ENCODE measurements at regions not wholly inside any gene's neighbourhood (a gene's known extent, or its start where the extent isn't known, plus 50 kb on each side); places are given as distances from the start of the nearest gene placed in this dataset.
"Not testable (repeated sequence)": the region's sequence is repeated elsewhere in the genome, so short reads cannot be mapped to it uniquely, and the experiment has no call there.

- Mint-ChIP-seq H3K4me3 (no peak overlapping the region), H3K4me1 (no peaks in the 10 kb centered on the region), H3K36me3 (no peaks in the 10 kb centered on the region), H3K27ac (no peak overlapping the region), H3K9me3 (no peaks in the 10 kb centered on the region), H3K27me3 (ENCODE audit: low read depth in 3 of 3) (peaks cover 0 to 12% (median 5%) of the 10 kb centered on the region in 3 donors)
- DNase-seq, result no peak
These were observed 81.4 kb downstream of the ACAA2 start for GRCh38 chr18:49731860-49732311.

GRCh38 chr18:49731421-49731841 lies 81.9 kb downstream of the ACAA2 start:
- Mint-ChIP-seq H3K36me3 (no peaks in the 10 kb centered on the region), H3K9me3 (no peaks in the 10 kb centered on the region), H3K27me3 (ENCODE audit: low read depth in 3 of 3) (peaks cover 0 to 12% (median 5%) of the 10 kb centered on the region in 3 donors), H3K27ac (no peak overlapping the region), H3K4me1 (no peaks in the 10 kb centered on the region), H3K4me3 (no peak overlapping the region)
- DNase-seq, result no peak

- Mint-ChIP-seq H3K9me3 (no peaks in the 10 kb centered on the region), H3K36me3 (no peaks in the 10 kb centered on the region), H3K27ac (no peak overlapping the region), H3K27me3 (ENCODE audit: low read depth in 3 of 3) (peaks cover 0 to 7% (median 5%) of the 10 kb centered on the region in 3 donors), H3K4me3 (no peak overlapping the region), H3K4me1 (no peaks in the 10 kb centered on the region)
- DNase-seq, result no peak
These were observed 82.4 kb downstream of the ACAA2 start for GRCh38 chr18:49730951-49731391.

DNA sequence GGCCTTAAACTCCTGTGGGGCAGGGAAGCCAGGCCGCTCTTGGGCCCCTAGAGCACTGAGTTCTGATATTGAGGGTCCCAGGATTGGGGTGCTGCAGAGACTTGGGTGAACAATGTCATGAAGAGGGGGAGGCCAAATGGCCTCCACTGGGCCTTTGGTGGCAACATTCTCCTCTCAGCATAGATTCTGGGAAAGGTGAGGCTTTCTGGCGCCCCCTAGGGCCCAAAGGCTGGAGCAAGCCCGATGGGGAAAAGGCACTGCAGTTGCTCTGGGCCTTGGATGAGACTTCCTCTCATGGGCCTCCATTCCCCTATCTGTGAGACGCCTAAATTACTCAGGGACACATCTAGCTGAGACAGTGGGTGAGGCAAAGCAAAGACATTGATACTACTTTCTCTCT lies 84.8 kb downstream of the ACAA2 start:
- Mint-ChIP-seq H3K27me3 (ENCODE audit: low read depth in 3 of 3) (peaks cover under 1 to 5% (median 5%) of the 10 kb centered on the region in 3 donors), H3K36me3 (no peaks in the 10 kb centered on the region), H3K9me3 (no peaks in the 10 kb centered on the region), H3K4me3 (no peak overlapping the region), H3K4me1 (peaks cover 0 to 6% of the 10 kb centered on the region in 2 donors), H3K27ac (no peak overlapping the region)
- no peak for DNase-seq

DNA sequence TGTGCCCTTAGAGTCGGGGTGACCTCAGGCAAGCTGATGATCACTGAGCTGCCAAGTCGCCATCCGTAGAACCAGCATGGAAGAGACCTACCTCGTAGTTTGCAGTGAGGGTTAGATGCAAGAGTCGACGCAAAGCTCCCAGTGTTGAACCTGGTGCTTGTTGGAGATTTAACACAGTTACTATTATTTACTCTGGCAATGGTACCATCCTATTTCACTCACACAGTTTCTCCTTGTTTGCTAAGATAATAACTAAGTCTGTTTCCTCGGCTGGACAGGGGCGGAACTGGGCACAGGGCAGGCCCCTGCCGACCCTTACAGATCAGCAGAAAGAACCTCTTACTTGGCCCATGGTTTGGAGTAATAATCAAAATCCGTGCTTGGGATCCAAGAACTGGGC lies 85.5 kb downstream of the ACAA2 start:
- DNase-seq, result no peak
- H3K27ac Mint-ChIP-seq, result no peak overlapping the region
- H3K4me3 Mint-ChIP-seq, result no peak overlapping the region
- H3K4me1 Mint-ChIP-seq, result peaks cover 0 to 10% of the 10 kb centered on the region in 2 donors
- no peaks in the 10 kb centered on the region for H3K36me3 Mint-ChIP-seq
- H3K9me3 Mint-ChIP-seq, result no peaks in the 10 kb centered on the region
- H3K27me3 Mint-ChIP-seq (ENCODE audit: low read depth in 3 of 3), result peaks cover 2 to 6% (median 2%) of the 10 kb centered on the region in 3 donors

- Mint-ChIP-seq H3K36me3 (no peaks in the 10 kb centered on the region), H3K4me3 (no peak overlapping the region), H3K4me1 (peaks cover 0 to 10% of the 10 kb centered on the region in 2 donors), H3K27ac (no peak overlapping the region), H3K9me3 (no peaks in the 10 kb centered on the region), H3K27me3 (ENCODE audit: low read depth in 3 of 3) (peaks cover 0 to 8% (median 2%) of the 10 kb centered on the region in 3 donors)
- DNase-seq, result no peak
These were observed 86.7 kb downstream of the ACAA2 start for GRCh38 chr18:49726675-49726963.

- Mint-ChIP-seq H3K4me1 (peaks cover 0 to 10% of the 10 kb centered on the region in 2 donors), H3K4me3 (no peak overlapping the region), H3K9me3 (no peaks in the 10 kb centered on the region), H3K27me3 (ENCODE audit: low read depth in 3 of 3) (peaks cover 0 to 11% (median 2%) of the 10 kb centered on the region in 3 donors), H3K27ac (no peak overlapping the region), H3K36me3 (no peaks in the 10 kb centered on the region)
- no peak for DNase-seq
These were observed 87.3 kb downstream of the ACAA2 start for GRCh38 chr18:49725809-49726674.

- DNase-seq, result no peak
These were observed 89.6 kb downstream of the ACAA2 start for GRCh38 chr18:49723648-49724180.

GRCh38 chr18:49722477-49722876 lies 90.9 kb downstream of the ACAA2 start:
- Mint-ChIP-seq H3K27ac (no peak overlapping the region), H3K4me1 (peaks cover 0 to 10% of the 10 kb centered on the region in 2 donors), H3K36me3 (no peaks in the 10 kb centered on the region), H3K9me3 (peaks cover 0 to under 1% (median 0%) of the 10 kb centered on the region in 6 donors), H3K4me3 (no peak overlapping the region), H3K27me3 (ENCODE audit: low read depth in 3 of 3) (peaks cover 0 to 19% (median 2%) of the 10 kb centered on the region in 3 donors)
- DNase-seq, result no peak

More at GRCh38 chr18:49723648-49724180, 89.6 kb downstream of the ACAA2 start:
- Mint-ChIP-seq H3K9me3 (no peaks in the 10 kb centered on the region), H3K4me1 (peaks cover 0 to 10% of the 10 kb centered on the region in 2 donors), H3K4me3 (peak overlapping the region in 3 of 5 donors; percentile 1 to 60 (median 48)), H3K27me3 (ENCODE audit: low read depth in 3 of 3) (peaks cover 0 to 14% (median 2%) of the 10 kb centered on the region in 3 donors), H3K36me3 (no peaks in the 10 kb centered on the region), H3K27ac (no peak overlapping the region)

DNA sequence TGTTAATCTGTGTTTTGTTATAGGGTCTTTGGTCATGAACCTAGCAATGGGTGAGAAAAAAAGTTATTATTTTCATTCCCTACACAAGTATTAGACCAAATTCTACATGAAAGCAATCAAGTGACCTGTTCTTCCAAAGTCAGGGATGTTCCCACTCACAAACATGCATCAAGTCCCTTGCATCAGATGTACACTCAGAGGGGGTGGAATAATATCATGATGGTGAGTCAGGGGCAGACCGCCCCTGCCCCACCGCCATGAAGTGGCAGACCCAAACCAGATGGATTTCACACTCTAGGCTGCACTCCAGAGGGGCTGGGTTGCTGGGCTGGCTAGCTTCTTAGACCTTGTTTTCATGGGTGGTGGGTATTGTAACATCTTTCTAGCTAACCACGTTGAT lies 91.4 kb downstream of the ACAA2 start:
- Mint-ChIP-seq H3K27ac (no peak overlapping the region), H3K9me3 (peaks cover 0 to 3% (median 0%) of the 10 kb centered on the region in 6 donors), H3K4me3 (no peak overlapping the region), H3K27me3 (ENCODE audit: low read depth in 3 of 3) (peaks cover 0 to 19% (median 2%) of the 10 kb centered on the region in 3 donors), H3K4me1 (peaks cover 0 to 10% of the 10 kb centered on the region in 2 donors), H3K36me3 (no peaks in the 10 kb centered on the region)
- no peak for DNase-seq

GRCh38 chr18:49720944-49721343 lies 92.4 kb downstream of the ACAA2 start:
- not testable (repeated sequence) for H3K4me1 Mint-ChIP-seq, DNase-seq, H3K4me3 Mint-ChIP-seq, H3K9me3 Mint-ChIP-seq, H3K36me3 Mint-ChIP-seq, H3K27ac Mint-ChIP-seq
- peaks cover 0 to 19% (median 2%) of the 10 kb centered on the region in 3 donors for H3K27me3 Mint-ChIP-seq (ENCODE audit: low read depth in 3 of 3)

DNA sequence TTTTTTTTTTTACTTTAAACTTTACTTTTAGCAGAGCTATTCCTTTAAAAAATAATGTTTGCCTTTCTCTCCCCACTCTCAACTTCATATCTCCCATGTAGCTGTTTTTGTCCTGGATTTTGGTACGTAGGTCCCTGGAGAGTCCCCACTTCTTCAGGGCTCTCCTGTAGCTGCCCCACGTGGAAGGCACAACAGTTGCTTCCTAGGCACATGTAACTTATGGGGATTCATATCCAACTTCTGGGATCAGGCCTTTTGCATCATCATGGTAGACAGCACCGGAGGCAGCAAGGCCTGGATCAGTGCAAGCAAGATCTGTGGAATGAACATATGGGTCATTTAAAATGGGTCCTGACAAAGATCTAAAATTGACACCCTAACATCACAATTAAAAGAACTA lies 95.7 kb downstream of the ACAA2 start:
- Mint-ChIP-seq H3K9me3 (peaks cover 0 to 3% (median 0%) of the 10 kb centered on the region in 6 donors), H3K4me3 (no peak overlapping the region), H3K27me3 (ENCODE audit: low read depth in 3 of 3) (peaks cover 0 to 15% (median 3%) of the 10 kb centered on the region in 3 donors), H3K27ac (no peak overlapping the region), H3K36me3 (peaks cover 0 to 9% (median 3%) of the 10 kb centered on the region in 3 donors), H3K4me1 (no peaks in the 10 kb centered on the region)
- DNase-seq, result no peak

- H3K36me3 Mint-ChIP-seq, result peaks cover 0 to 9% (median 3%) of the 10 kb centered on the region in 3 donors
These were observed 97.3 kb downstream of the ACAA2 start for GRCh38 chr18:49716035-49716434.

DNA sequence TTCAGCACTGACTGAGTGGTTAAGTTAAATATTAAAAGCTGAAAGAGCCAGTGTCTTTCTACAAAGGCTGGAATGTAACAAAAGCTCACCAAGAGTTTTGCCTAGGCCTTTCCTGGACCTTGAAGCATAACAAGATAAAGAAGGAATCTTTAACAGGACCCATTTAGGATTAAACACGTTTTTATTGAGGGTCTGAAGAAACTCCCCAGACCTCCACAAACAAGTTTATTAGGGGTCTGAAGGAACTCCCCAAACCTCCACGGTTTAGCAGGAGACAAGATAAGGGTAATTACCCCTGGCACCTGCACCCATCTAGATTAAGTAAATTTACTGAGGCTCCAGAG lies 104.0 kb downstream of the ACAA2 start:
- Mint-ChIP-seq H3K4me1 (no peaks in the 10 kb centered on the region), H3K27me3 (ENCODE audit: low read depth in 3 of 3) (peaks cover 2 to 11% (median 3%) of the 10 kb centered on the region in 3 donors), H3K27ac (no peak overlapping the region), H3K36me3 (peaks cover 0 to 6% (median 3%) of the 10 kb centered on the region in 3 donors), H3K4me3 (no peak overlapping the region), H3K9me3 (no peaks in the 10 kb centered on the region)
- no peak for DNase-seq

More at GRCh38 chr18:49716035-49716434, 97.3 kb downstream of the ACAA2 start:
- Mint-ChIP-seq H3K4me1 (no peaks in the 10 kb centered on the region), H3K27me3 (ENCODE audit: low read depth in 3 of 3) (peaks cover 0 to 16% (median 3%) of the 10 kb centered on the region in 3 donors), H3K9me3 (peaks cover 0 to 3% (median 0%) of the 10 kb centered on the region in 6 donors), H3K27ac (no peak overlapping the region), H3K4me3 (no peak overlapping the region)
- no peak for DNase-seq
